ENCODE measurements at regions not wholly inside any gene's neighbourhood (a gene's known extent, or its start where the extent isn't known, plus 50 kb on each side); places are given as distances from the start of the nearest gene placed in this dataset.
"Not testable (repeated sequence)": the region's sequence is repeated elsewhere in the genome, so short reads cannot be mapped to it uniquely, and the experiment has no call there.

DNA sequence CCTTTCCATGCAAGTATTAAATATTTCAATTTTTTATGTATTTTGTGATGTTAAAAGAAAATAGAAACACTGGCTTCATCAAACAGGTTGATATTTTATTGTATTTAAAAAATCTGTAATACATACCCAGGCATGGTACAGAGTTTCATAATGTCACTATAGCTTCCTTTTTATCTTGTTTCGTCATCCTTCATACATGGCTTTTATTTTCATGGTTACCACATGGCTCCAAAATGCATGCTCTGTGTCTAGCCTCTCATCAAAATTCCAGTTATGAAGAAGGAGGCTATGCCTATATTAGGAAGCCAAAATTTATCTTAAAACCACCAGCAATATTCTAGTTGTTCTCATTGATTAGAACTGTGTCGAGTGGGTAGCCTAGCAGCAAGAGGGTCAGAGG is 464.8 kb downstream of the BTG1 start:
- no peak for DNase-seq (ENCODE audit: low read depth)
- no peak overlapping the region for H3K4me3 ChIP-seq (ENCODE audit: low read depth, low read length)

DNA sequence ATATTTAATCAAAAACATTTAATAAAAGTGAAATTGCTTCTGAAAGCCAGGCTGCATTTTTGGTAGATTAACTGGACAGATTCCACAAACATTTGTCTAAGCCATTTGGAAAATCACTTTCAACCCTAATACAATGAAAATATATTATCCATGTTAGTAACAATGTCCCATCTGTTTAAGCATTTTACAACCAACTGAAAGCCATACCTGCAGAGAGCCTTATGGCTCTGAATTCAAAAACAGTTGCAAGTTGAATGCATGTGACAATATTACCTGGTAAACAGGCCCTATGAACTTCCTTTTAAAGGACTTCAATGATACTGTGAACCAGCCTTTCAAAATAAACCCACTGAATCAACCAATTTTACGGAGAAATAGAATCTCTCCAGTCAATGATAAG is 468.1 kb downstream of the BTG1 start:
- no peak for DNase-seq (ENCODE audit: low read depth)
- no peak overlapping the region for H3K4me3 ChIP-seq (ENCODE audit: low read depth, low read length)

DNA sequence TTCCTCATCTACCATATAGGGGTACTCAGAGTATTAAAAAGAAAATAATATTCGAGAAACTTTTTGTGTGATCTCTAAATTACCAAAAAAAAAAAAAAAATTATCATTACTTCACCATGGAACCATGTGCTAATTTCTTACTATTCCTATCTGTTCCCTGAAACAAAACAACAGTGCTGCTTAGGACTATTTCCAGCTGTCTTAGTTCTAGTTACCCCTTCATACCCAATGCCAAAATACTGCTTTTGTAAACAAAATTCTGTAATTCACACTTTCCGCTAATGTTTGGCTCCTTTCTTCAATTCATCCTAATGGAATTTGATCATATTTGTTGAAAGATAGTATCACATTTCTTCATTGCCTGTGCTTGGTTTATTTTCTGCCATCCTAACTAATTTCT is 470.2 kb downstream of the BTG1 start:
- no peak for DNase-seq (ENCODE audit: low read depth)
- H3K4me3 ChIP-seq (ENCODE audit: low read depth, low read length) = no peak overlapping the region

GRCh38 chr12:91672130-91672529 is 473.5 kb downstream of the BTG1 start:
- H3K4me3 ChIP-seq (ENCODE audit: low read depth, low read length) = no peak overlapping the region
- DNase-seq (ENCODE audit: low read depth) = no peak

GRCh38 chr12:91667694-91668093 is 478.0 kb downstream of the BTG1 start:
- no peak for DNase-seq (ENCODE audit: low read depth)
- H3K4me3 ChIP-seq (ENCODE audit: low read depth, low read length) = no peak overlapping the region

DNA sequence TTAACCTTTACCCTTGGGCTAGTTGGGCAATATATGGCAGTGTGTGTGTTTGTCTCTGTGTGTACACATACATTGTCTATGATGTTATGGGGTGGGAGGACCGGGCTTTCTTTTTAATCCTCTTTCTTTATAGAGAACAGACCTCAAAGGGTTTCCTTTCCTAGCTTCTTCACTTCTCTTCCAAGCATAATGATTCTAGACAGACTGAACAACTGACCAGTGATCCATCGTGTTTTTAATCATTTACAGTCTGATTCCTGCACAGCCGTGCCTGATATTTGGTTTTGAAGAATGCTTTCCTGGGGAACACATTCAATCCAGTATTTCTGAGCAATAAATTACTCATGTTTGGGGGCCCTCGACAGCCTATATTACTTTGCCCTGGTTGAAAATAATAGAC is 481.1 kb upstream of the DCN start:
- DNase-seq (ENCODE audit: low read depth) = no peak
- no peak overlapping the region for H3K4me3 ChIP-seq (ENCODE audit: low read depth, low read length)

DNA sequence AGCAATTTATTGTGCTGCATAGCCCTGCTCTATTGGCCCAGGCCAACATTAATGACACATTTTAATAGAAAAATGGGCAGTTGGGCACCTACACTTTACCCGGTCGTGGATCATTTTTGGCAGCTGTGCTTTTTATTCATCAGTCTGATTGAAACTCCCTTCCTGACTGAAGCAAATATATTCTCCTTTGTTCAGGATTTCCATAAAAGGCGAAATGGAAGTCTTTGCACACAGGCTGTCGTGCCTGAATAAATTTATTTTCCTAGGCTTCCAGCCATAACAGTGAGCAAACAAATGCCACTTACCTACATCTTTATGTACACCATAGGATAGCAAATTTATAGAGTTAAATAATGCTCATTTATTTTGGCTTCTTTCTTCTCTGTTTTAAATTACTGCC is 480.7 kb upstream of the DCN start:
- no peak overlapping the region for H3K4me3 ChIP-seq (ENCODE audit: low read depth, low read length)
- no peak for DNase-seq (ENCODE audit: low read depth)

DNA sequence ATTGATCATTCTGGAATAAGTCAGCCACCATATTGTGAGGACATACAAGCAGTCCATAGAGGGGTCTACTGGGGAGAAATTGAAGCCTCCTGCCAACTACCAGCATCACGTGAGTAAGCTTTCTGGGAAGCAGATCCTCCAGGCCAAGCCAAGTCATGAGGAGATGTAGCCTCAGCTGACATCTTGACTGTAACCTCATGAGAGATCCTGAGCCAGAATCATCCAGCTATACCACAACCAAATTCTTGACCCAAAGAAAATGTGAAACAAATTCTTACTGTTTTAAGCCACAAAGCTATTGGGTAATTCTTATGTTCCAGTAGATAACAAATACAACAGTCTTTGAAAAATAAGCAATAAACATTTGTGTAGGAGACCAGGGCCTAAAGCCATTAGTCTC is 479.4 kb upstream of the DCN start:
- DNase-seq (ENCODE audit: low read depth) = no peak
- H3K4me3 ChIP-seq (ENCODE audit: low read depth, low read length) = no peak overlapping the region

DNA sequence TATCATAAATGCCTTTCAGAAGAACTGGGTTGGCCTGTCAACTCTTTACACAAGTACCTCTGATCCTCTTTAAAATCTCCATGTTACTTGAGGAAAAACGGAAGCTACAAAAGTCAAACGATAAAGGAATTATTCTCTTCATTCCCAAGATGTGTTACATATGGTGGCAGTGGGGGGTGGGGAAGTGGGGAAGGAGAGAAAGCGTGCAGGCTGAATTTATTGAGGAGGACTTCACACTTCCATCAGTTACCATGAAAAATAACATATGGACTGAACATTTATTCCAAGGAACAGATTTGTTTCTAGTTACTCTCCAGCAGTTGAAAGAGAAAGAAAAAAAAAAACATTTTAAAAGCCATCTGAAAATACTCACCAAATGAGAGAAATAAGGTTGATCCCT is 474.4 kb upstream of the DCN start:
- no peak for DNase-seq (ENCODE audit: low read depth)
- no peak overlapping the region for H3K4me3 ChIP-seq (ENCODE audit: low read depth, low read length)

DNA sequence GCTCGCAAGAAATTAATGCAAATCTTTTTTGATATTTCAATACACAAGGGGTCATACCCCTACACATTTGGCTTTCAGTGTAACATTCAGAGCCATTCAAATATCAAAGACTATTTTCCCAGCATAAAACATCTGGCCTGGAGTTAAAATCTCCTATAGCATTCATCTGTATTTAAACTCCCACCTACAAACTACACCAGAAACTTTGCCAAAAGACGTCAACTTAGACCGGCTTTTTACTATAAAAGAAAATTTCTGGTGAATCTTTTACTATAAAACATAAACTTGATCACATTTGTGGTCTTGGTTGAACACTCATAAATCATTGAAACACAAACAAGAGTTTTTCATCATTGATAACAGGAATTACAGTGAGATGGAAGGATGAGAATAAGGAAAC is 473.3 kb upstream of the DCN start:
- H3K4me3 ChIP-seq (ENCODE audit: low read depth, low read length) = no peak overlapping the region
- no peak for DNase-seq (ENCODE audit: low read depth)

DNA sequence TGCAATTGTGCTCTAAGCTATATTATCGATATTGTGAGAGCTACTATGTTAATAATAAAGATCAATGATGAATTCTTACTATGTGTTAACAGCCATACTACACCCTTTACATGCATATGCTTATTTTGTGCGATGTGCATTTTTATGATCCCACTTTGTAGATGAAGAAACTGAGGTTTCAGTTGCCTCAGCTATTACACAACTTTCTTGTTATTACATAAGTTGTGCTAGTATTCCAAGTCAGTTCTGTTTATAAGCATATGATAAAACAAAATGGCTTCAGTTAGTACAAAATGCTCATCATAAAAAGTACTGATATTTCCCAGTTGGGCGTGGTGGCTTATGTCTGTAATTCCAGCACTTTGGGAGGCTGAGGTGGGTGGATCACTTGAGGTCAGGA is 471.5 kb upstream of the DCN start:
- H3K4me3 ChIP-seq (ENCODE audit: low read depth, low read length) = no peak overlapping the region
- no peak for DNase-seq (ENCODE audit: low read depth)

DNA sequence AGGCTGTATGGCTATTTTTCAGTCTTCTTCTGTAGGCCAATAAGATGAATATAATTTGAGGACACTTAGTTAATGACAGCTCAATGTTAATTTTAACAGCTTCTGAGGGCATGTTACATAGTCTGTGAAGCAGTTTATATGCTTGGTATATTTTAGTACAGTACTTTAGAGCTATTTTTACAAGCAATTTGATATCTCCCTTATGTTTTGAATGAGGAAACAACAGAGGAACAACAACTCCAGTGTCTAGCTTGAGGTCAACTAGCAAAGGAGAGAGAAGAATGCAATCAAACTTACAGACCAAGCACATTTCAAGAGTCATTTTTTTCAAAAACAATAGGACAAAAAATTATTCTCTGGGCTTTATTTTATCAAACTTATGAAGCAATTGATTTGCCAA is 469.1 kb upstream of the DCN start:
- no peak for DNase-seq (ENCODE audit: low read depth)
- H3K4me3 ChIP-seq (ENCODE audit: low read depth, low read length) = no peak overlapping the region

GRCh38 chr12:91643763-91644162 is 461.1 kb upstream of the DCN start:
- no peak overlapping the region for H3K4me3 ChIP-seq (ENCODE audit: low read depth, low read length)
- DNase-seq (ENCODE audit: low read depth) = no peak

GRCh38 chr12:91640021-91640420 is 457.4 kb upstream of the DCN start:
- DNase-seq (ENCODE audit: low read depth) = no peak
- H3K4me3 ChIP-seq (ENCODE audit: low read depth, low read length) = no peak overlapping the region

- no peak overlapping the region for H3K4me3 ChIP-seq (ENCODE audit: low read depth, low read length)
Observed at GRCh38 chr12:91639327-91639726, 456.7 kb upstream of the DCN start.

DNA sequence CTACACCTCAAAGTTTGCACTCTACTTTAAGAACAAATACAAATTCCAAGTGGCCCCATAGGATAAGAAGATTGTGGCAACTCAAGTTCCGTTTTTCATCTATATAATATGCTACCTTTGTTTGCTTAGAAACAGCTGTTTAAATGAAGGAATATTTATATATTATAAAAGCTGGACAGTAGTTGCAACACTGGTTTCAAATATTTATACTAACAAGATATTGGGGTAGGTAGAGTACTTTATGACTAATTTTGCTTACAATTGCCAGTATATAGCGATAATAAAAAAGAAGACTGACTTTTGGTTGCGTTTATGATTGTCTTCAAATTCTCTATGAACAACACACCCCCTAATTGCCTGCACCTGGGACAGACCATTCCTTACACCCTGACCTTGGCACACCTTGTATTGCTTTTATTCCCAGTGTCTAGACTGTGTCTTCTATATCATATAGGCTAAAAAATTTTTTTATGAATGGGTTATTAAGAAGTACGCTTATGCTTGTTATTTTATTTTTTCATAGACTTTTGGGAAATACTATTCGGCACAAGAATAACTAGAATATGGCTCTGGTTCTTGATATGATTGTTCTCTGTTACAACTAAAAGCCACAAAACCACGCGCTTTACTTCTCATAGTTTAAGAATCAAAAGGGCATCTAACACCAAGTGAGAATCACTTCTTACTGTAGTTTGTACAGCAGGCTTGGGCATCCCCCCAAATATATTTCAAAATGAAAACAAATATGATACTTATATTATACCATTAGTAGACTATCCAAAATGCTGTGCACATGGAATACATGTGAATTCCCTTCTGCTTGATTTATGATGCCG is 455.4 kb upstream of the DCN start:
- no peak for DNase-seq (ENCODE audit: low read depth)

More at GRCh38 chr12:91639327-91639726, 456.7 kb upstream of the DCN start:
- no peak for DNase-seq (ENCODE audit: low read depth)

DNA sequence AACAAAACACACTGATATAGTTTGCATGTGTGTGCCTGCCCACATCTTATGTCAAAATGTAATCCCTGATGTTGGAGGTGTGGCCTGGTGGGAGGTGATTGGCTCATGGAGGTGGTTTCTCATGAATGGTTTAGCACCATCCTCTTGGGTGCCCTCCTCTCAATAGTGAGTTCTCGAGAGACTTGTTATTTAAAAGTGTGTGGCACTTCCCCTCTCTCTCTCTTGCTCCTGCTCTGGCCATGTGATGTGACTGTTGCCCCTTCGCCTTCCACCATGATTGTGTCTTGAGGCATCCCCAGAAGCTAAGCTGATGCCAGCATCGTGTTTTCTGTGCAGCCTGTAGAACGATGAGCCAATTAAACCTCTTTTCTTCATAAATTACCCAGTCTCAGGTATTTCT is 454.1 kb upstream of the DCN start:
- no peak overlapping the region for H3K4me3 ChIP-seq (ENCODE audit: low read depth, low read length)
- no peak for DNase-seq (ENCODE audit: low read depth)

More for the DNA sequence above, 455.4 kb upstream of the DCN start:
- no peak overlapping the region for H3K4me3 ChIP-seq (ENCODE audit: low read depth, low read length)

DNA sequence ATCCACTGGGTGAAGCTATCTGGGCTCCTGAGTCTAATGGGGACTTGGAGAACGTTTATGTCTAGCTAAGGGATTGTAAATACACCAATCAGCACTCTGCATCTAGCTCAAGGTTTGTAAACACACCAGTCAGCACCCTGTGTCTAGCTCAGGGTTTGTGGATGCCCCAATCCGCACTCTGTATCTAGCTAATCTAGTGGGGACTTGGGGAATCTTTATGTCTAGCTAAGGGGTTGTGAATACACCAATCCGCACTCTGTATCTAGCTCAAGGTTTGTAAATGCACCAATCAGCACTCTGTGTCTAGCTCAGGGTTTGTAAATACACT is 451.7 kb upstream of the DCN start:
- not testable (repeated sequence) for H3K4me3 ChIP-seq (ENCODE audit: low read depth, low read length); DNase-seq (ENCODE audit: low read depth)

GRCh38 chr12:91633734-91634357 is 451.2 kb upstream of the DCN start:
- no peak overlapping the region for H3K4me3 ChIP-seq (ENCODE audit: low read depth, low read length)
- no peak for DNase-seq (ENCODE audit: low read depth)

DNA sequence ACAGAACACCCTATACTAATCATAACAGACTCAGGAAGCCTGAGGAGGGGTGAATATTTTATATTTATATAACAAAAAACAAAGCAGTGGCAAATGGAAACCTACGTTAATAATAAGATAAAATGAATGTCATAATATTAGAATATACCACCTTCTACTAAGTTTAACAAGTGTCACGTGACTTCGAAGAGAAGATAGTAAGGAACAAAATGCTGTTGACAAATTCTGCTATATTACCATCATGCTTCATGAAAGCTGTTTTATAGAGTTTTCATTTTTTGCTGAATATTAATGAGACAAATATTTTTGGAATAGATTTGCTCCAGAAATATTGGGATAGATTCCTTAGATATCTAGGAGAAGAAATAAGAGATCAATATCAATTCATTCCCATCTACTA is 450.6 kb upstream of the DCN start:
- no peak for DNase-seq (ENCODE audit: low read depth)

DNA sequence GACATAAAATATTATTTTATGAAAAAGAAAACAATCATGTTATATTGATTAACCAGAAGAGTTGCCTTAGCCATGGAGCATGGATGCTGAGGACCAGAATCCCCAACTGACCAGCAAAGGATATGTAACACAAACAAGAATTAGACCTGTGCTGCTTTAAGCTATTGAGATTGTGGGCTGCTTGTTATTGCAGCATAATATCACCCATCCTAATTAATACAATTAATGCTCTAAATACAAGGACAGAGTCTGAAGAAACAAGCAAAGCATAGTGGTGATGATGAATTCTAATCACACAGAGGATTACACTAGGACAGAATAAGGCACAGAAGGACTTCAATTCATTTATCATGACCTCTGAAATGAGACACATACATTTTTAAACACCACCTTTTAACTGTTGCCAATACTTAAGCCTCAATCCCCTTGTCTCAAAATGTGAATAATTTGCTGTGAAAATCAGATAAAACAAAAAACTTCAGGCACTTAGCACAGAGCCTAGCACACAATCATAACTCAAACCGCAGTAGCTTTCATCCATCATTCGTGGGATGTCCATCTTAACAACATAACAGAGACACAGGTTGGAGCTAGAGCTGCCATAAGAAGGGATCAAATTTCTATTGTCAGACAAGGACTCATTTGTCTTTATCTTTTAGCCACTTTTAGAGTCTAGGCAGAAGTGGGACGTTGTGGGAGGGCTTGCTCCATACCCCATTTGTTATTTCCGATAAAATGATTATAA is 449.6 kb upstream of the DCN start:
- H3K4me3 ChIP-seq (ENCODE audit: low read depth, low read length) = no peak overlapping the region
- DNase-seq (ENCODE audit: low read depth) = no peak

More for the DNA sequence above, 450.6 kb upstream of the DCN start:
- no peak overlapping the region for H3K4me3 ChIP-seq (ENCODE audit: low read depth, low read length)
